ENCODE measurements at regions not wholly inside any gene's neighbourhood (a gene's known extent, or its start where the extent isn't known, plus 50 kb on each side); places are given as distances from the start of the nearest gene placed in this dataset.
A peak's percentile ranks its signal among the peaks of the same experiment; 100 is the strongest.

- peak; percentile 6 to 60 (median 13) for DNase-seq (ENCODE audit: low read depth in 2 of 3, low spot score in 1 of 3)
Observed at GRCh38 chr3:30548600-30548999, 57.8 kb upstream of the TGFBR2 start.

- no peak for DNase-seq (ENCODE audit: low read depth in 2 of 3, low spot score in 1 of 3)
Observed at GRCh38 chr3:30549600-30549999, 56.8 kb upstream of the TGFBR2 start.

GRCh38 chr3:30550246-30550645 lies 56.2 kb upstream of the TGFBR2 start:
- no peak for DNase-seq (ENCODE audit: low read depth in 2 of 3, low spot score in 1 of 3)

- DNase-seq (ENCODE audit: low read depth in 2 of 3, low spot score in 1 of 3) = no peak
Observed at GRCh38 chr3:30551266-30551665, 55.1 kb upstream of the TGFBR2 start.

- no peak for DNase-seq (ENCODE audit: low read depth in 2 of 3, low spot score in 1 of 3)
Observed at GRCh38 chr3:30551927-30552326, 54.5 kb upstream of the TGFBR2 start.

- peak in 1 of 3 donors; percentile 30 for DNase-seq (ENCODE audit: low read depth in 2 of 3, low spot score in 1 of 3)
Observed at GRCh38 chr3:30553641-30554316, 52.6 kb upstream of the TGFBR2 start.

- no peak for DNase-seq (ENCODE audit: low read depth in 2 of 3, low spot score in 1 of 3)
Observed at GRCh38 chr3:30554317-30554690, 52.1 kb upstream of the TGFBR2 start.

- no peak for DNase-seq (ENCODE audit: low read depth in 2 of 3, low spot score in 1 of 3)
Observed at GRCh38 chr3:30555968-30556367, 50.4 kb upstream of the TGFBR2 start.

All from stimulated activated CD4-positive, alpha-beta T cell treated with anti-CD3 and anti-CD28 coated beads, Interleukin-12 subunit alpha, Interleukin-12 subunit beta, amount 100 ng/mL, for 48 hours (primary cell).